ENCODE measurements at regions not wholly inside any gene's neighbourhood (a gene's known extent, or its start where the extent isn't known, plus 50 kb on each side); places are given as distances from the start of the nearest gene placed in this dataset.

DNA sequence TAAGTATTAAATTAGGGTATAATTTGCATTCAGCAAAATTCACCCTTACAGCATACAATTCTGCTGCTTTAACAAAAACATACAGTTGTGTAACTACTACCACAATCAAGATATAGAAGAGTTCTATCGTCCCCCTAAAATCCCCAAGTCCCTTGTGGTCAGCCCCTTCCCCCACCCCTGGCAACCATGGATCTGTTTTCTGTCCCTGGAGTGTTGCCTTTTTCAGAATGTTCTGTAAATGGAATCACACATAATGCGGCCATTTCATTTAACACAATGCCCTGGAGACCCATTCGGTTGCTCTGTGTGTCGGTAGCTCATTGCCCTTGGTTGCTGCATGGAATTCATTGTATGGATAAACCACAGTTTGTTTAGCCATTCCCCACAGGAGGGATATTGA lies 190.2 kb downstream of the IRX5 start:
- DNase-seq, result no peak

- no peak for DNase-seq
Measured at GRCh38 chr16:55123652-55124051, 193.0 kb downstream of the IRX5 start.

- no peak for DNase-seq
Measured at GRCh38 chr16:55125818-55126385, 195.2 kb downstream of the IRX5 start.

DNA sequence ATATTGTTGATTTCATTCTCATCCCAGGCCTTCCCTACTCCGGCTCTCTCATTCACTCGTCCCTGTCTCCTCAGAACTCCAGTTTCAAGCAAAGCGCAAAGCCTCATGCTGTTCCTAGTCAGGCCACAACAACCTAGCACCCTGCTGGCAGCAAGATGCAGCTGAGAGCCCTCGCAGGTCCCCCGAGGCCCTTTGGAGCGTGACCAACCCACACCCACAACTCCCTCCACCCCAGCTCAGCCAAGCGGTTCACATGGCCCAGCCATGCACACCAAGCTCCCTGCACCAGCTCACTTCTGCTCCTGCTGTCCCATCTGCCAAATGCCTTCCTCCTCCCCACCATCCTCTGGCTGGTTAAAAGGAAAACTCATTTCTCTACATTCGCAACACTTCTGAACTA lies 195.8 kb downstream of the IRX5 start:
- no peak for DNase-seq

DNA sequence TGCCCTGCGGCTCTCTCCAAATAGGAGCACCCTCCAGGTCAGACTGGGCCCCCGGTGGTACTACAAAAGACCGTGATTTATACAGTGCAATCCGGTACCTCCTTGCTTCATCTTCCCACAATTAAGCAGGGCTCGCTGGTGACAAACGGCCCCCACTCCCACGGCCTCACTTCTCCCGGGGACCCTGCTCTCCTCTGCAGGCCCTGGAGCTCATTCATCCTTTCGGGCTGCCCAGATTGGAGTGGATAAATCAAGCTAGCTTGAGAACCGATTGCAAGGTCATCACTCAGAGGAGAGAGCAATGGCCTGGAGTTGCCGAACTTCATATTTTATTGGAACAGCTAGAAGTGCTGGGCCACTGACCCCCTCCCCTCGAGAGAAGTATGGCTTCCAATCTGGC lies 193.5 kb upstream of the IRX6 start:
- DNase-seq, result no peak

DNA sequence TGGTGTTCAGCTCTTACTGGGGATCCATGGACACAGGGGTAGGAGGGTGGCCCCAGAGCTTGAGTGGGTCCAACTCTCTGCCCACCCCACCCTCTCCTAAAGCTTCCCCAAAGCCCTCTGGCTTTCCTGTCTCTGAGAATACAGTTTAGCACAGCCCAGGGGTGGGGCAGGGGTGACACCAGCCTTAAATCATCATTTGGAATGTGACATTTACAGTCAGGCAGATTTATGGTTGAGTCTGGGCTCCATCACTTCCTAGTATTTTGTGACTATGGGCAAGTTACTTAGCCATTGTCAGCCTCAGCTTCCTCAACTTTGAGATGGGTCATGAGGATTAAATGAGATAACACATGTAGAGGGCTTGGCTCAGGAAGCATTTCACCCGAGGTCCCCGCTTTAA lies 193.1 kb upstream of the IRX6 start:
- DNase-seq, result no peak

DNA sequence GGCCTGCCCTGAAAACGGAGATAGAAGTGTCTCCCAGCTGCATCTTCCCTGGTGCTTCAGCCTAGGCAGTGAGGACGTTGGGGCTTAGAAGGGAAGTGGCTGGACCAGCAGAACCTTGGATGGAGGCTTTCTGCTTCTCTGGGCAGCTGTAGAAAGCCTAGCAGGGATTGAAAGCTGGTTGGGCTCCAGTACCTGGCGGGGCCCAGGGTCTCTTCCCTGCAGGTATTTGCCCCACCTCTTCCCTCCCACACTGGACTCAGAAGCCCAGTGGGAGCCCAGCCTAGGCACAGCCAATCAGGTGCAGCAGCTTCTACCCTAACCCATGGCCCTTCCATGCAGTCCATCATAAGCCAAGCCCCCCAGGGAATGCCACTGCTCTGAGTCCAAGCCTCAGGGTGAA lies 190.3 kb upstream of the IRX6 start:
- no peak for DNase-seq

DNA sequence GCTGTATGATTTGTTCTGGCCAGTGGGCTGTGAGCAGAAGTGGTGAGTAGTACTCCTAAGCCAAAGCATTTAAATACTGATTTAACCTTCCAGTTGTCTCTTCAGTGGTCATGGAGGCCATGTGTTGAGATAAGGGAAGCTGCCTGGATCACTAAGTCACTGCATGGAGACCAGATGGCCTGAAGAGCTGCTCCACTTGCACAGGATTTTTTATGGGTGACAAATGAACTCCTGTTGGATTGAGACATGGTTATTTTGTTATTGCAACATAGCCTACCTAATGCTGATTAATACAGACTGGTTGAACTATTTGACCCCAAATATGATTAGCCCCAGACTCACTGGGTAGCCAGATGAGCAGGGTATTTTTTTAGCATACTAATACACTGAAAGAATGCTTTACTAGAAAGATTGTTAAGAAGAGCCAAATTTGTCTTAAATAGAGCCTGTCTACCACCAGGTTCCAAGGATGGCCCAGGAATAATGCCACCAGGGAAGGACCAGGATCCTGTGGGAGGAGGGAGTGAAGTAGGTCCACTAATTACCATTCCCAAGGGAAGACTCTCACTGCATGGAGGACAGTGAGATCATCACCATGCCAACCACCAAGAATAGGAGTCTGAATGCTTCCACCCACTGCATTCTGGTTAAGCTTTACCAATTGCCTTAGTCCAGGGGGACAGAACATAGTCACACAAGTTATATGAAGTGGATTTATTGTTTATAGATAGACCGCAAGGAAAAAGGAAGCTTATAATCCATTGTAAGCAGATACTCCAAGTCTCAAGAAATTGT lies 187.4 kb upstream of the IRX6 start:
- no peak for DNase-seq

DNA sequence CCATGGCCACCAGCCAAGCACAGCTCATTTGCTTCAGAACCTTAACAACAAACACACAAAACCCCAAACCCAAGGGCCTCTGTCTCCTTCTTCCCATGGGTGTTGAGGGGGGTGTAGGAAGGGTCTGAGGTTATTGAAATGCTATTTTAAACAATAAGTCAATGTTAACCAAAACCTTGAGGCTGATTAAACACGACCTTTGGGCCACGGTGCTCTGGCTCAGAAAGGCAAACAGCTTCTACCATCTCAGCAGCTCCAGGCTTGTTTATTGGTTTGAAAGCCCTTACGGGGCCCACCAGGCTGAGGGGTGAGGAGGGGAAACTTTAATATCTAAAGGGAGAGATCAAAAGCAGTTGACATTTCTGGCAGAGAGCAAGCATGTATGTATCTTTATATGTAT lies 185.7 kb upstream of the IRX6 start:
- no peak for DNase-seq

- DNase-seq, result no peak
Measured at GRCh38 chr16:55142405-55142804, 181.6 kb upstream of the IRX6 start.

DNA sequence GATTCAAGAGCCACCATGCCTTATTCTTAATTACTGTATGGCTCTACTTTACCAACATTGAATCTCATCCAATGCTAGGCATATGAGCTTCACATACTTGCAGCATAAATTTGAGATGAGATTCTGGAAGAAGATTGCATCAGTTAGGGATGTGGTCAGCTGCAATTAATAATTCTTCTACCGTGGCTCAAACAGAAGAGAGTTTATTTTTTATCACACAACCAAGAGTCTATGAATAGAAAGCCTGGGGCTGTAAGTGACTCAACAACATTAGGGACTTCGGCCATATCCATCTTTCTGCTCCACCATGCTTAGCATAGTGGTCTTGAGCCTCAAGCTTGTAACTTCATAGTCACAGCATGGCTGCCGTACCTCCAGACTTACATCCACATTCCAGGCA lies 179.4 kb upstream of the IRX6 start:
- DNase-seq, result peak; percentile 27

GRCh38 chr16:55145771-55146603 lies 178.0 kb upstream of the IRX6 start:
- no peak for DNase-seq

- DNase-seq, result peak; percentile 82
Measured at GRCh38 chr16:55146966-55147365, 177.0 kb upstream of the IRX6 start.

GRCh38 chr16:55147396-55147795 lies 176.6 kb upstream of the IRX6 start:
- peak; percentile 70 for DNase-seq

DNA sequence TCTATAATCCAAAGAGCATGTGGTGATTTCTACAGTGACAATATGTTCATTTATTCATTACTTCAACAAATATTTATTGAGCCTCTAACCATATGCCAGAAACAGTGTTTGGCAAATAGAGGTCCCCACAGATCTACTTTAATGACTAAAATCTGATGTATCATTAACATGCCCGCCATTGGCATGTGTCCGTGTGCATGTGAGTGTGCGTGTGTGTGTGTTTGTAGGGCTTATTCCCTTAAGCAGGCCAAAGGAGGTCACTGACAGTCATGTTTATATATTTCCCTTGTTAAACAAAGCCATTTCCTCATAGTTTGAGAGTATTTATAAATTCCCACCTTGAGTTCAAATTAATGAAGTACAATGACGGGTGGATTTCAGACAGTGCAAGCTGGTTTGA lies 174.4 kb upstream of the IRX6 start:
- no peak for DNase-seq

GRCh38 chr16:55151561-55152305 lies 172.3 kb upstream of the IRX6 start:
- DNase-seq, result peak; percentile 52

- DNase-seq, result peak; percentile 11
Measured at GRCh38 chr16:55152875-55153390, 171.1 kb upstream of the IRX6 start.

- DNase-seq, result no peak
Measured at GRCh38 chr16:55154262-55154661, 169.7 kb upstream of the IRX6 start.

DNA sequence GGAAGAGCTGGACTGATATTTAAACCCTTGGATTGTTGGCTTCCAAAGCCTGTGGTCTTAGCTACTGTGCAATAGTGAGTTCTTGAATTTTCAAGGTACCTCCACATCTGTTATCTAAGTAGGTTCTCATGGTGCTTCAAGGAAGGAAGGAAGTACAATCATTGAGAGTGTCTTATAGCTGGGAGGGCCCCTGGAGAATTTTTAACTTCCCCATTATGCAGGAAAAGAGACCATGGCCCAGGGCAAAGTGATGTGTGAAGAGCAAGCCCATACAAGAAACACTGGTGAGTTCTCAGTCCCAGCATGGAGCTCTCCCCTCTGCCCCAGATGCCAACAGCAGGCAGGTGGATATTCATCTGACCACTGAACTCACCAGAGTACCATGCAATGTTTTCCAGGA lies 169.0 kb upstream of the IRX6 start:
- no peak for DNase-seq

DNA sequence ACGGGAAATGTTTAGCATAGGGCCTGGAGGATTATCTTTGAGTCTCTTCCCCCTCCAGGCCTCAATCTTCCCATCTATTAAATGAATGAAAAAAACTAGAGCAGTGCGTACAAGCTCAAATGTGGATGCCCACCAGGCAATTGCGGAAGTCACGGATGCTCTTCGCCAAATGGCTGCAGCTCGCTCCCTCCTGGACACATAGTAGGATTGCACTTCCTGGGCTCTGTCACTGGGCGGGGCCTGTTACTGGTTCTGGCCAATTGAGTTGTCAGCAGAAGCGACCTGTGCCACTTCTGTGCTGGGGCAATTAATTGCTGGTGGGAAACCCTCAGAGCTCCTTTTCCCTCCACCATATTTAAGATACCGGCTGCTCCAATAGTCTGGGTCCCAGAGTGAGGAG lies 168.2 kb upstream of the IRX6 start:
- DNase-seq, result no peak

DNA sequence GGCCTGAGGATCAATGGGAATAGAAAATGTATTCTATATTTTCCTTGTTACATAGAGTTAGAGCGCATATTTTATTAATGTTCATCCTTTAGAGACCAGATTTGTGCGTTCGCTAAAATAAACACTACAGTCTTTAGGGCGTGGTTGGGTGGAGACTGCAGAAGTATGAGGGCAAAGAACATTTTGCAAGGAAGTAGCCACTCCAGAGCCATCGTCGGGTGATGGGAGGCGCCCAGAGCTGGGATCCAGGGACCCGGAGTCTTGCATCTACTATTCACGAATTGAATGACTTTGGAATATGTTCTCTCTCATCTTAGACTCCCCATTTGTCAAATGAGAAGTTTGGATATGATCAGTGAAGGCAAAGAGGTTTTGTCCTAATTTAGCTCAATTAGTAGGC lies 154.2 kb upstream of the IRX6 start:
- no peak for DNase-seq

DNA sequence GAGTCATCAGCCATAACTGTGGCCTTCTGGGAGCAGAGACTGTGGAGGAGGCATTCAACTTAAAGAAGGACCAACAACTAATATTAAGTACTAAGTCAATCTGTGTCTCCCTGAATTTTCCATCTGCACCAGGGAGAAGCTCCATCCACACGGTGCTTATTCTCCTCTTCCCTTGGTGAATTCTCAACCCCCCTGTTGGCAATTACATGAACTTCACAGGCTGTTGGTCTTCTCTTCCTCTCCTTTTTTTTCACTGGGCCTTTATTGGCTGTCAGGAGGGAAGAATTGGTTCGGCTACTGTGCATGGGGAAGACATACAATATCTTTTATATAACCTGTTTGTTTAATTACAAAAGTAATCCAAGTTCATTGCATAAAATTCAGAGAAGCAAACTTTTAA lies 152.8 kb upstream of the IRX6 start:
- DNase-seq, result no peak

GRCh38 chr16:55175389-55175788 lies 148.6 kb upstream of the IRX6 start:
- no peak for DNase-seq

Data from fibroblast of skin of right quadriceps (primary cell).